Activated CD4-positive, alpha-beta memory T cell treated with anti-CD3 and anti-CD28 coated beads, Interleukin-2, amount 10 ng/mL, durations not matched to agents 7 days and 5 days (primary cell): ENCODE measurements at regions not wholly inside any gene's neighbourhood (a gene's known extent, or its start where the extent isn't known, plus 50 kb on each side); places are given as distances from the start of the nearest gene placed in this dataset.

ENCODE experiments used
- CTCF ChIA-PET: fragments of 350-600 bp; sonication (Branson Sonifier 250); formaldehyde crosslinking; loops from one replicate; lab custom pipeline; 2021; ENCODE audit warnings: antibody characterized with exemption, inconsistent platforms; lab: Charles Lee
- POLR2A ChIA-PET: fragments of 350-600 bp; sonication (Branson Sonifier 250); formaldehyde crosslinking; loops from one replicate; lab custom pipeline; 2021; ENCODE audit warnings: antibody characterized with exemption; lab: Charles Lee
- DNase-seq: peaks from one replicate; pipeline ENCODE4 v3.0.0-alpha.2; 2020
- H3K27ac Mint-ChIP-seq: one replicate; pipeline ENCODE4 v1.8.0; 2021; ENCODE audit warnings: mild to moderate bottlenecking, mixed read lengths
- H3K27me3 Mint-ChIP-seq: one replicate; pipeline ENCODE4 v1.8.0; 2021; ENCODE audit warnings: mixed read lengths
- H3K36me3 Mint-ChIP-seq: one replicate; pipeline ENCODE4 v1.8.0; 2021; ENCODE audit warnings: low read depth, mixed read lengths
- H3K4me1 Mint-ChIP-seq: one replicate; pipeline ENCODE4 v1.8.0; 2021; ENCODE audit warnings: mixed read lengths
- H3K4me3 Mint-ChIP-seq: one replicate; pipeline ENCODE4 v1.8.0; 2021; ENCODE audit warnings: mild to moderate bottlenecking, mixed read lengths
- H3K9me3 Mint-ChIP-seq: one replicate; pipeline ENCODE4 v1.8.0; 2021; ENCODE audit warnings: mixed read lengths

DNA sequence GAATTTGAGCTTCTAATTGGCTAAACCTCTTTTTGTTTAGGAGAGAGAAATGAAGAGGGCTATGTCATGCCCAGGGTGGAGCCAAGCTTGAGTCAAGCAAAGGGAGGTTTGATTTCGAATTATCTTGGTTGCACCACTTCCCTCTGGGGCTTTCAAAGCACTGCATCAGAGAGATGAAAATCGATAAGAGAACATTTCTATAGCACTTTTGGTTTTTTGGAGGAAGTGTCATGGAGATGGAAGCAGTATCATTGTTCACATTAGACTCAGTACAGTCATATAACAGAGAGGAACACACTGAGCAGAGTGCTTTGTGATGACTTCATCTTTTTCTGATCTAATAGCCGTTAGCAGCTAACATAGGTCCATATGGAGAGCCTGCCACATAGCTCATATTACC, 120.3 kb upstream of the UXS1 start:
- Mint-ChIP-seq H3K4me3 (no peak overlapping the region), H3K27ac (peak overlapping the region; percentile 57), H3K27me3 (no peaks in the 10 kb centered on the region), H3K36me3 (no peaks in the 10 kb centered on the region), H3K9me3 (no peaks in the 10 kb centered on the region), H3K4me1 (peaks cover 8% of the 10 kb centered on the region)
- CTCF ChIA-PET = interaction anchor here (0.9 kb wide), 1 partner anchor 43 kb away, joined by 3 read pairs; no protein-coding TSS in a partner anchor
- peak; percentile 31 for DNase-seq
- POLR2A ChIA-PET = no interaction called here

DNA sequence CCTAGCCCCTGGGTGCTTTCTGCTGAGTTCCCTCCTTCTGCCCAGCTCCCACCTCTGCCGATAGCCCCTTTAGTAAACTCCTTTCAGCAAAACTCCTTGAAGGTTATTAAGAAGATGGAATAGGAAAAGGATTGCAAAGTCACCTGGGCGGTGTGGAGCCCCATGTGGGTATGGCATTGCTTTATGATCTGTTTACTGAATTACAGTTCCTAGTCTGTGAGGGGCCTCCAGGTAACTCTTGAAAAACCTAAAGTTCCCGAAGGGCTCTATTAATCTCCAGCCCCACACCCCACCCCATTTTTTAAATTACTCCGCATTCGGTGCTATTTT, 116.9 kb upstream of the UXS1 start:
- CTCF ChIA-PET = no interaction called here
- no peak for DNase-seq
- peaks cover 6% of the 10 kb centered on the region for H3K27me3 Mint-ChIP-seq
- no peak overlapping the region for H3K27ac Mint-ChIP-seq
- peaks cover 13% of the 10 kb centered on the region for H3K4me1 Mint-ChIP-seq
- no peaks in the 10 kb centered on the region for H3K36me3 Mint-ChIP-seq
- POLR2A ChIA-PET = no interaction called here
- H3K9me3 Mint-ChIP-seq = no peaks in the 10 kb centered on the region
- H3K4me3 Mint-ChIP-seq = no peak overlapping the region

DNA sequence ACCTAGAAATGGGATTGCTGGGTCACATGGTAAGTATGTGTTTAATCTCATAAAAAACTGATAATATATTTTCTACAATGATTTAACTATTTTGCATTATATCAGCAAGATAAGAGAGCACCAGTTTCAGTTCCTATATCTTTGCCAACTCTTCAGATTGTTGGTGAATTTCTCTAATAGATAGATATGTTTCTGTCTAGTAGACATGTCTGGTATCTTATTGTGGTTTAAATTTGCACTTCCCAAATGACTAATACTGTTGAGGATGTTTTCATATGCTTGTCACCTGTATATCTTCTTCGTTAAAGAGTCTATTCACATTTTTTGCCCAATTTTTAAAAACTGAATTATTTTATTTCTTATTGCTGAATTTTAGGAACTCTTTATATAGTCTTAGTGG, 113.8 kb upstream of the UXS1 start:
- no peak overlapping the region for H3K4me3 Mint-ChIP-seq
- H3K36me3 Mint-ChIP-seq = no peaks in the 10 kb centered on the region
- H3K27me3 Mint-ChIP-seq = peaks cover 16% of the 10 kb centered on the region
- POLR2A ChIA-PET = no interaction called here
- H3K4me1 Mint-ChIP-seq = peaks cover 5% of the 10 kb centered on the region
- CTCF ChIA-PET = no interaction called here
- H3K9me3 Mint-ChIP-seq = no peaks in the 10 kb centered on the region
- H3K27ac Mint-ChIP-seq = no peak overlapping the region
- no peak for DNase-seq

DNA sequence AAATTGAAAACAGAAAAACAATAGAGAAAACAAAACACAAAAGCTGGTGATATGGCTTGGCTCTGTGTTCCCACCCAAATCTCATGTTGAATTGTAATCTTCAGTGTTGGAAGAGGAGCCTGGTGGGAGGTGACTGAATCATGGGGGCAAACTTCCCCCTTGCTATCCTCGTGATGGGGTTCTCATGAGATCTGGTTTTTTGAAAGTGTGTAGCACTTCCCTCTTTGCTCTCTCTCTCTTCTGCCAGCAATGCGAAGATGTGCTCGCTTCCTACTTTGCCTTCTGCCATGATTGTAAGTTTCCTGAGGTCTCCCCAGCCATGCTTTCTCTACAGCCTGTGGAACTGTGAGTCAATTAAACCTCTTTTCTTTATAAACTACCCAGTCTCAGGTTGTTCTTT, 112.3 kb upstream of the UXS1 start:
- CTCF ChIA-PET = no interaction called here
- Mint-ChIP-seq H3K36me3 (no peaks in the 10 kb centered on the region), H3K27me3 (peaks cover 16% of the 10 kb centered on the region), H3K4me3 (no peak overlapping the region), H3K9me3 (no peaks in the 10 kb centered on the region), H3K4me1 (peaks cover 5% of the 10 kb centered on the region), H3K27ac (no peak overlapping the region)
- POLR2A ChIA-PET = no interaction called here
- DNase-seq = no peak

DNA sequence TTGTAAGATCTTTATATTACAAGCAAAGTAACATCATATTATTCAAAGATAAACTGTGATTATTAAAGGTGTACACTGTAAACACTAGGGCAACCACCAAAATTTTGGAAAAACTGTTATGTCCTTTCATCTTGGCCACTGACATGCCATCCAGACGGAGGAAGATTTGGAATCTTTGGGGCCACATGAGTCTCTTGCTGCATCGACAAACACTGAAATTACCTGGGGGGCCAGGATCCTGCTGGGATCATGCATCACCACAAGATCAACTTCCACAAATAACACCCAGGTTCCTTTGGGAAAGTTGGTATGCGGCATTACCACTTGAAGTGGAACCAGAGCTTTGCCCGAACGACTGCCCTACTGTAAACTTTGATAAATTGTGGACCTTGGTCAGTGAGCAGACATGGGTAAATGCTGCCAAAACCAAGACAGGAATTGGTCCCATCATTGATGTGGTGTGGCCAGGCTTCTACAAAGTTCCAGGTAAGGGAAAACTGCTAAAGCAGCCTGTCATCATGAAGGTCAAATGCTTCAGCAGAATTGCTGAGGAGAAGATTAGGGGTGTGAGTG, 110.6 kb upstream of the UXS1 start:
- no peak overlapping the region for H3K4me3 Mint-ChIP-seq
- no peak for DNase-seq
- ChIA-PET POLR2A (no interaction called here), CTCF (no interaction called here)
- no peak overlapping the region for H3K27ac Mint-ChIP-seq
- H3K36me3 Mint-ChIP-seq = no peaks in the 10 kb centered on the region
- H3K27me3 Mint-ChIP-seq = peaks cover 19% of the 10 kb centered on the region
- peaks cover 5% of the 10 kb centered on the region for H3K4me1 Mint-ChIP-seq
- H3K9me3 Mint-ChIP-seq = no peaks in the 10 kb centered on the region

DNA sequence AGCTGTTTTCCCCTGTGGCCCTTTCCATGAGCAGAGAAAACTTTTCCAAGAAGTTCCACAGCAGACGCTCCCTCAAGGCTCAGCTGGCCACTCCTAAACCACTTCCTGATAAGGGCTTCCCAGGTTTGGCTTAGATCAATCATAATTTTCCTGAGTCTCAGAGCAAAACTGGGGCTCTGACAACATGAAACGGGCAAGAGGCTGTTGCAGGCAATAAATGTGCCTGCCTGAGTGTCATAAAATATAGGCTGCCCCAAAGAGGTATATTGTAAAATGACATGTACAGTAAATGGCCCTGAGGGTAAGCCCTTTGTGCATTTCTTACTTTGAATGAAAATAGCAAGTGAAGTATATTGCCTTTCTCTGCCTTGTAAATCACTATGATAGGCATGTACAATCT, 105.6 kb upstream of the UXS1 start:
- ChIA-PET POLR2A (no interaction called here), CTCF (no interaction called here)
- no peaks in the 10 kb centered on the region for H3K36me3 Mint-ChIP-seq
- peaks cover 5% of the 10 kb centered on the region for H3K4me1 Mint-ChIP-seq
- no peak overlapping the region for H3K27ac Mint-ChIP-seq
- DNase-seq = no peak
- H3K9me3 Mint-ChIP-seq = no peaks in the 10 kb centered on the region
- no peak overlapping the region for H3K4me3 Mint-ChIP-seq
- peaks cover 8% of the 10 kb centered on the region for H3K27me3 Mint-ChIP-seq

DNA sequence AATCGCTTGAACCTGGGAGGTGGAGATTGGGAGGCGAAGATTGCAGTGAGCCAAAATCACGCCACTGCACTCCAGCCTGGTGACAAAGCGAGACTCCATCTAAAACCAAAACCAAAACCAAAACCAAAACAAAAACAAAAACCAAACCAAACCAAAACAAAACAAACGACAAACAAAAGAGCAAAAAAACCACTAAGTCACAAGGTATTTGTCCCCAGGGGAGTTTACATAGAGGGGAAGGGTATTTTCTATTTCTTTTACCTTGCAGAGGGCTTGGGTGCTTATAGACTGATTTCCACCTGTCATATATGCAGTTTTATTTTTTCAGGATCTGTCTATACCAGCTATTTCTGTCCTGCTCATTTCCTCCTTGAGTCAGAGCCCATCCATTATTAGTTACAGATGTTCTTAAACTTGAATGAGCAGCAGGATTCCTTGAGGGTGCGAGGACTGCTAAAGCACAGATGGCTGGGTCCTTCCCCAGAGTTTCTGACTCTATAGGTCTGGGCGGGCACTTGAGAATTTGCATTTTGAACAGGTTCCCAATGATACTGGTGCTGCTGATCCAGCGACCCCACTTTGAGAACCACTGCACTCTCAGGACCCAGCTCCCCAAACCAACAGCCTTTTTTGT, 102.2 kb upstream of the UXS1 start:
- POLR2A ChIA-PET = no interaction called here
- Mint-ChIP-seq H3K9me3 (no peaks in the 10 kb centered on the region), H3K27ac (no peak overlapping the region), H3K4me1 (peaks cover 5% of the 10 kb centered on the region), H3K27me3 (peaks cover 5% of the 10 kb centered on the region), H3K4me3 (peak overlapping the region; percentile 42), H3K36me3 (no peaks in the 10 kb centered on the region)
- CTCF ChIA-PET = no interaction called here
- DNase-seq = no peak

DNA sequence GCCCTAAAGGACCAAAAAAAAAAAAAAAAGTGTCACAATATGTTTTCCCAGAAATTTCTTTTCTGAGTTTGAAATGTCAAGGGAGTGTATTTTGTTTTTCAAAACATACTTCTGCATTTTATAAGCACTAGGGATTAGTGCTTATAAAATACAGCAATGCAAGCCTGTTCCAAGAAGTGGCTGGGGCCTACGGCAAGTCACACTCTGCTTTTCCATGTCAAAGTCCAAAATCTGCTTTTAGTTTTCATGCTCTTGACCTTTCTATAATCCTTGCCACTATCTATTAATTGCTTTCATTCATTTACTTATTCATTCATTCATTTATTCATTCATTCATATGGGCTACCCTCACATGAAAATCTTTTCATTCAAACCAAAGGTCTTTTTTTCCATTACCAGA, 100.1 kb upstream of the UXS1 start:
- ChIA-PET POLR2A (interaction anchor here (0.7 kb wide), 1 partner anchor 93 kb away, joined by 3 read pairs; no protein-coding TSS in a partner anchor), CTCF (no interaction called here)
- Mint-ChIP-seq H3K4me3 (no peak overlapping the region), H3K36me3 (no peaks in the 10 kb centered on the region), H3K27me3 (peaks cover 2% of the 10 kb centered on the region), H3K9me3 (no peaks in the 10 kb centered on the region), H3K27ac (no peak overlapping the region), H3K4me1 (peaks cover 5% of the 10 kb centered on the region)
- DNase-seq = no peak

DNA sequence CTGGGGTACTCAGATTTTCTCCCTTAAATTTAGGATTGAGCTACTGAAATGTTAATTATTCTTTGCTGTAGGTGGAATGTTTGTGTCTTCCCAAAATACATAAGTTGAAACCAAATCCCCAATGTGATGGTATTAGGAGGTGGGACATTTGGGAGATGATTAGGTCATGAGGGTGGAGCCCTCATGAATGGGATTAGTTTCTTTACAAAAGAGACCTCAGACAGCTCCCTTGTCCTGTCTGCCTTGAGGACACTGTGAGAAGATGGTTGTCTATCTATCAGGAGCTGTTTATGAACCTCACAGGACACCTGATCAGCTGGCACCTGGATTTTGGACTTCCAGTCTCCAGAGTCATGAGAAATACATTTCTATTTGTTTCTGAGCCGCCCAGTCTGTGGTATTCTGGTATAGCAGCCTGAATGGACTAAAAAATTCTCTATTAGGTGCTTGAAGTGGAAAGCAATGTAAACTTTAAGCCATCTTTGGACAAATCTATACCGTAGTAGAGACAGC, 99.2 kb upstream of the UXS1 start:
- no peak for DNase-seq
- Mint-ChIP-seq H3K36me3 (no peaks in the 10 kb centered on the region), H3K27me3 (peaks cover 2% of the 10 kb centered on the region), H3K4me3 (no peak overlapping the region), H3K27ac (no peak overlapping the region), H3K9me3 (no peaks in the 10 kb centered on the region), H3K4me1 (peaks cover 3% of the 10 kb centered on the region)
- ChIA-PET CTCF (no interaction called here), POLR2A (interaction anchor here (0.7 kb wide), 1 partner anchor 92 kb away, joined by 3 read pairs; no protein-coding TSS in a partner anchor)

DNA sequence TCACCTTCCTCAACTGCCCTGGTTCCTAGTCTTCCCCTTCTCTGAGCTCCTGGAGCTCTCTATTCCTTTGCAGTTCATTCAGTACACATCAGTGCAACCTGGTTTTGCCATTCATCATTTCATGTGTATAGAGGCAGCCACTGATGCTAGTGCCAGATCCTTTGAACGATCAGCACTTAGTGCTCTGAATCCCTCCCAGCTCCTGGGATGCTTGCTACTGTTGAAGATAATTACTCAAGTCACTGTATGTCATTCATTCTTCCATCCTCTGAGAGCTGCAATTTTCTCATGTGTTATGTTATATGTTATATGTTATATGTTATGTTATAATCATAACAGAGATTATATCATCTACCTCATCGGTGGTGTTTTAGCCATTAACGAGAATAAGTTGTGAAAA, 98.5 kb upstream of the UXS1 start:
- H3K27me3 Mint-ChIP-seq = peaks cover 2% of the 10 kb centered on the region
- H3K36me3 Mint-ChIP-seq = no peaks in the 10 kb centered on the region
- DNase-seq = no peak
- H3K4me1 Mint-ChIP-seq = peaks cover 3% of the 10 kb centered on the region
- H3K4me3 Mint-ChIP-seq = no peak overlapping the region
- POLR2A ChIA-PET = no interaction called here
- no peak overlapping the region for H3K27ac Mint-ChIP-seq
- CTCF ChIA-PET = no interaction called here
- no peaks in the 10 kb centered on the region for H3K9me3 Mint-ChIP-seq

DNA sequence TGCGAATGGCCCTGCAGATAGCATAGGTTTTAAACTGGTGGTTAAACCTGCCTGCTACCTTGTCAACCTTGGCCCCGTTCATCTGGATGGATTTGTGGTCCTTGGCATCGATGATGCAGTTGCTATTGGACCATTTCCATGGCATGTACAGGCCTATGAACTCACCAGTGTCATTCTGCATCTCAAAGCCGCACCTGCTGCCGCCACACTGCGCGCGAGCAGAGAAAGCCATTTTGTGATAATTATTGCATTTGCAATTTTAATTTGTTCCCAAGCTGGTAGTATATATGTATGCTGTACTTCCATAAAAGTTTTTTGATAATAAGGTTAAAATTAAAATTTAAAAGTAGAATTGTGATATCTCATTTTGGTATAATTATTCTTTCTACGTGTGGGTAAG, 94.8 kb upstream of the UXS1 start:
- no peaks in the 10 kb centered on the region for H3K9me3 Mint-ChIP-seq
- no peak overlapping the region for H3K4me3 Mint-ChIP-seq
- no peaks in the 10 kb centered on the region for H3K36me3 Mint-ChIP-seq
- CTCF ChIA-PET = no interaction called here
- no peaks in the 10 kb centered on the region for H3K27me3 Mint-ChIP-seq
- H3K4me1 Mint-ChIP-seq = no peaks in the 10 kb centered on the region
- POLR2A ChIA-PET = no interaction called here
- DNase-seq = no peak
- H3K27ac Mint-ChIP-seq = no peak overlapping the region

DNA sequence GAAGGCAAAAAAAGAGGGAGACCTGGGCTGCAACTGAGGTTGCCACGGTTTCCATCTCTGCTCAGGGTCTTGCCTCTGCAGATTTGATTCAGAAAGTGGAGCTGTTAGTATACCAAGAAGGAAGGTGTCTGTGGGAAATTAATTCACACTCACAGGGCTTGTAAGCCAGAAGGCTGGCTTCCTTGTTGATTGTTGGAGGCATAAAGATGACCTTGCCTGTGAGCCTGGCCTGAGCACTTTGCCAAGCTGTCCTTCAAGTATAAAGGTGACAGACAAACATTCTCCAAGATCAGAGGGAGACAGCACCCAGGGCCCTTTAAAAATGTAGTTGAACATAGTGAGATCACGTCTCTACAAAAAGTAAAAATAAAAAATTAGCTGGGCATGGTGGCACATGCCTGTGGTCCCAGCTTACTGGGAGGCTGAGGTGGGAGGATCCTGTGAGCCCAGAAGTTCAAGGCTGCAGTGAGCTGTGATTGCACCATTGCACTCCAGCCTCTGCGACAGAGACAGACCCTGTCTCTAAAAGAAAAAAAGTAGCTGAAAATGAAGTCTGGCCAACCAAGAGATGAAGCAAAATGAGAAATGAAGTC, 91.2 kb upstream of the UXS1 start:
- Mint-ChIP-seq H3K36me3 (no peaks in the 10 kb centered on the region), H3K4me1 (no peaks in the 10 kb centered on the region), H3K9me3 (no peaks in the 10 kb centered on the region), H3K27ac (no peak overlapping the region), H3K27me3 (peaks cover 3% of the 10 kb centered on the region), H3K4me3 (no peak overlapping the region)
- DNase-seq = no peak
- CTCF ChIA-PET = interaction anchor here (1.0 kb wide), 1 partner anchor 25 kb away, joined by 3 read pairs; no protein-coding TSS in a partner anchor
- POLR2A ChIA-PET = no interaction called here

DNA sequence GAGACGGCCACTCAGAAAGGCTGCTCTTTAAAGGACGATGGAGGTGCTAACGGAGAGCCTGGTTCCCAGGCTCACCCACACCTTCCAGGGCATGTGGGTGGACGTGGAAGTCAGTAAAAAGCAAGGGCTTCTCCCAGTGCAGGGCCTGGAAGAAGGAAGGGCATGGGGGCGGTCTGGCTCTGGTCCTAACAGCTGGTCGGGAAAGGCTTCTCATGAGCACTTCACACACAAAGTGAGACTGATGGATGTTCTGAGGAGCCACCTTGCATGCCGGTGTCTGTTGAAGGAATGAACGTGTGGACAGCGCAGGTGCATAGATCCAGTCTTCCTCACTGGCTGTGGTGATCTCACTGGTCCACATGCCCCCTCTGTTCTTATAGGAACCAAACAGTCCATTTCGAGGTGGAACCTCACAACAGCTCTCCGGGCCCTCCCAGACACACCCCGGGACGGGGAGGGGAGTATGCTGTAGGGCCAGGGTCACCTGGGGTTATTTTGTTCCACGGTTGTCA, 90.6 kb upstream of the UXS1 start:
- ChIA-PET POLR2A (no interaction called here), CTCF (no interaction called here)
- no peaks in the 10 kb centered on the region for H3K9me3 Mint-ChIP-seq
- no peaks in the 10 kb centered on the region for H3K36me3 Mint-ChIP-seq
- no peak for DNase-seq
- no peak overlapping the region for H3K27ac Mint-ChIP-seq
- H3K4me3 Mint-ChIP-seq = no peak overlapping the region
- peaks cover 7% of the 10 kb centered on the region for H3K27me3 Mint-ChIP-seq
- no peaks in the 10 kb centered on the region for H3K4me1 Mint-ChIP-seq
